ENCODE measurements at regions not wholly inside any gene's neighbourhood (a gene's known extent, or its start where the extent isn't known, plus 50 kb on each side); places are given as distances from the start of the nearest gene placed in this dataset.

- no peak for DNase-seq (ENCODE audit: low read depth, low spot score)
Measured at GRCh38 chrX:116226665-116227484, 56.3 kb downstream of the AGTR2 start.

GRCh38 chrX:116230130-116230898 is 59.8 kb downstream of the AGTR2 start:
- DNase-seq (ENCODE audit: low read depth, low spot score): no peak

GRCh38 chrX:116232833-116233232 is 62.3 kb downstream of the AGTR2 start:
- DNase-seq (ENCODE audit: low read depth, low spot score): no peak

- no peak for DNase-seq (ENCODE audit: low read depth, low spot score)
Measured at GRCh38 chrX:116236666-116237065, 66.1 kb downstream of the AGTR2 start.

GRCh38 chrX:116238093-116238492 is 67.5 kb downstream of the AGTR2 start:
- DNase-seq (ENCODE audit: low read depth, low spot score): no peak

GRCh38 chrX:116238567-116239255 is 68.2 kb downstream of the AGTR2 start:
- no peak for DNase-seq (ENCODE audit: low read depth, low spot score)

- DNase-seq (ENCODE audit: low read depth, low spot score): no peak
Measured at GRCh38 chrX:116239944-116240840, 69.6 kb downstream of the AGTR2 start.

- no peak for DNase-seq (ENCODE audit: low read depth, low spot score)
Measured at GRCh38 chrX:116241001-116241400, 70.5 kb downstream of the AGTR2 start.

- no peak for DNase-seq (ENCODE audit: low read depth, low spot score)
Measured at GRCh38 chrX:116243039-116243438, 72.5 kb downstream of the AGTR2 start.

- DNase-seq (ENCODE audit: low read depth, low spot score): no peak
Measured at GRCh38 chrX:116246261-116246660, 75.7 kb downstream of the AGTR2 start.

- no peak for DNase-seq (ENCODE audit: low read depth, low spot score)
Measured at GRCh38 chrX:116267511-116268040, 97.0 kb downstream of the AGTR2 start.

GRCh38 chrX:116272322-116272721 is 101.8 kb downstream of the AGTR2 start:
- peak; percentile 24 for DNase-seq (ENCODE audit: low read depth, low spot score)

- no peak for DNase-seq (ENCODE audit: low read depth, low spot score)
Measured at GRCh38 chrX:116272861-116273260, 102.3 kb downstream of the AGTR2 start.

- DNase-seq (ENCODE audit: low read depth, low spot score): no peak
Measured at GRCh38 chrX:116276261-116276660, 105.7 kb downstream of the AGTR2 start.

GRCh38 chrX:116277351-116278225 is 107.0 kb downstream of the AGTR2 start:
- DNase-seq (ENCODE audit: low read depth, low spot score): no peak

- no peak for DNase-seq (ENCODE audit: low read depth, low spot score)
Measured at GRCh38 chrX:116278826-116279225, 108.3 kb downstream of the AGTR2 start.

- DNase-seq (ENCODE audit: low read depth, low spot score): no peak
Measured at GRCh38 chrX:116281106-116281505, 110.6 kb downstream of the AGTR2 start.

- DNase-seq (ENCODE audit: low read depth, low spot score): no peak
Measured at GRCh38 chrX:116282751-116283150, 112.2 kb downstream of the AGTR2 start.

- no peak for DNase-seq (ENCODE audit: low read depth, low spot score)
Measured at GRCh38 chrX:116284400-116284799, 113.9 kb downstream of the AGTR2 start.

- DNase-seq (ENCODE audit: low read depth, low spot score): no peak
Measured at GRCh38 chrX:116285501-116285900, 115.0 kb downstream of the AGTR2 start.
